GM12891 (cell line): ENCODE measurements at regions not wholly inside any gene's neighbourhood (a gene's known extent, or its start where the extent isn't known, plus 50 kb on each side); places are given as distances from the start of the nearest gene placed in this dataset.

Experiments used
- DNase-seq: peaks from one replicate; pipeline ENCODE4 v3.0.0; 2011; ENCODE audit warnings: low spot score; ENCODE audit not compliant: insufficient read length
- FAIRE-seq: peaks from 2 replicates; lab custom pipeline; 2011; peaks lifted over from hg19 to GRCh38; lab: Jason Lieb, UNC
- PAX5 ChIP-seq: IDR thresholded peaks from 2 replicates; pipeline ENCODE4 v1.6.1; 2011; ENCODE audit warnings: low read length, moderate library complexity, mild to moderate bottlenecking; ENCODE audit not compliant: insufficient read depth, severe bottlenecking
- POLR2A ChIP-seq: IDR thresholded peaks from 2 replicates; pipeline ENCODE4 v1.6.1; 2011; ENCODE audit warnings: low read depth, low read length, control low read depth
- POLR2AphosphoS5 ChIP-seq: IDR thresholded peaks from 2 replicates; pipeline ENCODE4 v1.6.1; 2011; ENCODE audit warnings: low read depth, low read length, control low read depth
- POU2F2 ChIP-seq: IDR thresholded peaks from 2 replicates; pipeline ENCODE4 v1.6.1; 2011; ENCODE audit warnings: low read depth, mild to moderate bottlenecking, control low read depth, low read length, moderate library complexity
- SPI1 ChIP-seq: IDR thresholded peaks from 2 replicates; pipeline ENCODE4 v1.6.1; 2011; ENCODE audit warnings: low read depth, low read length, control low read depth
- TAF1 ChIP-seq: IDR thresholded peaks from 2 replicates; pipeline ENCODE4 v1.6.1; 2011; ENCODE audit warnings: low read depth, low read length, control low read depth

DNA sequence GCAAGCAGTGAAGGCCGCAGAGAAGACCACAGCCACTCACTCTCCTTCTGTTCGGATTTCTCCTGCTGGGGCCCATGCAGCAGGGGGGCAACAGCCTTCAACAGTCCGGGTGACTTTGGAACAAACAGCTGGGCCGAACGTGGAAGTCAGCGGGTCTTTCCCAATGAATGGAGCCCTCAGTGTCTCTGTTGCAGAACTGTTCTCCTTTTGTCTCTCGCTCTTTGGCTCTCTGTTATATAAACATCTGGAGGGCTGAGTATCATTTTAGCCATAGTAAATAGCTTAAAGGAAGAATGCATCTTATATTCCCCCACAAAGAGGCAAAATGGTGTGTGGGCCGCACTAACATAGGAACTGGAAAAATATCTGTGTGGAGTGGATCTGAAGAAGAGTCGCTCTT, 136.7 kb upstream of the RALGAPA2 start:
- TF ChIP-seq POLR2A, result no peak
- no peak for TF ChIP-seq PAX5
- TF ChIP-seq TAF1, result no peak
- TF ChIP-seq POLR2AphosphoS5, result no peak
- TF ChIP-seq SPI1, result no peak
- TF ChIP-seq POU2F2, result no peak
- FAIRE-seq (no peak), DNase-seq (no peak)

GRCh38 chr20:20847814-20848213, 135.4 kb upstream of the RALGAPA2 start:
- no peak for FAIRE-seq
- TF ChIP-seq PAX5, result no peak
- TF ChIP-seq POU2F2, result no peak
- no peak for TF ChIP-seq SPI1
- TF ChIP-seq POLR2A, result no peak
- no peak for TF ChIP-seq POLR2AphosphoS5
- TF ChIP-seq TAF1, result no peak

DNA sequence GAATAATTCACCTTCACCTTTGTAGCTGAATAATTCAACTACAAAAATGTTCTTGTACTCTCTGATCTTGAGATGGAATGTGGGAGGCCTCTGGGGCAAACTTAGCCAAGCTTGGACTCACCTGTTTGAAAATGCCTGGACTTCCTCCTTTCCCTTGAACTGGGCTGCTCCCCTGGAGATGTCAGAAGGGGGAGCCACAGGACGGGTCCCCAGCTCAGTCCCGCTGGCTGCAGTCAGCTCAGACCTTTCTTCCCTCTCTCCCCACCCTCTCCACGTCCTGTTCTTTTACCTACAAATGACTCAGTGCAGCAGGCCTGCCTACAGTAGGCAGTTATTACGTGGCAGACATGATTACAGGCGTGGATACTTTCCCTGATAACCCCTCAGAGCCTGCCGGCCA, 131.5 kb upstream of the RALGAPA2 start:
- no peak for TF ChIP-seq POLR2AphosphoS5
- no peak for TF ChIP-seq SPI1
- no peak for TF ChIP-seq POU2F2
- FAIRE-seq, result no peak
- no peak for DNase-seq

More at GRCh38 chr20:20847814-20848213, 135.4 kb upstream of the RALGAPA2 start:
- no peak for DNase-seq

DNA sequence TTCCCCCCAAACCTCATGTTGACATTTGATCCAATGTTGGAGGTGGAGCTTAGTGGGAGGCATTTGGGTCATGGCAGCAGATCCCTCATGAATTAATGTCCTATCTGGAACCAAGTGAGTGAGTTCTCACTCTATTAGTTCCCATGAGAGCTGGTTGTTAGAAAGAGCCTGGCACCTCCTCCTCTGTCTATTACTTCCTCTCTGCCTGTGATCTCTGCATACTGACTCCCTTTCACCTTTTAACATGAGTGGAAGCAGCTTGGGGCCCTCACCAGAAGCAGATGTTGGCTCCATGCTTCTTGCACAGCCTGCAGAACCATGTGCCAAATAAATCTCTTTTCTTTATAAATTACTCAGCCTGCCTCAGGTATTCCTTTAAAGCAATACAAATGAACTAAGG, 127.3 kb upstream of the RALGAPA2 start:
- FAIRE-seq, result no peak
- TF ChIP-seq PAX5, result no peak
- TF ChIP-seq POLR2A, result no peak
- TF ChIP-seq POLR2AphosphoS5, result no peak
- no peak for TF ChIP-seq SPI1
- TF ChIP-seq TAF1, result no peak
- TF ChIP-seq POU2F2, result no peak
- DNase-seq, result no peak

DNA sequence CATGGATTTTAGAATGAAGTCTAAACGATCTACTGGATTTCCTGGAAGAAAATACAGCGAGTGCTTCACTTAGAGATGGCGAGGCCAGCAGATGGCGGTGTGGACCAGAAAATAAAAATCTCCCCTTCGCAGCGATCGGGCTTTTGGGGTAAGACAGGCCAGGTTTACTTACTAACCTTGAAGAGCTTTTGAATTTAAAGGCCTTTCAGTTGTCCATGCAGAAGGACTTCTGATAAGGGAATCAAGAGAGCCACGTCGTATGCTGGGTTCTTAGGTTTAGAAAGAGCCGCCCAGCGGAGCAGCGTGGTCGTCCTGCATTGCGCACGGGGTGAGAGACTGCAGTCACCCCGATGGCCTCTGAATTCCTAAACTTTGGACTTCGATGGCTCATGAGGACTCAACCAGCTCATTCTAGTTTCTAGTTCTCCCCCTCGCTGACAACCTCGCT, 125.2 kb upstream of the RALGAPA2 start:
- DNase-seq, result peak; percentile 28
- no peak for FAIRE-seq
- TF ChIP-seq TAF1, result no peak
- TF ChIP-seq POU2F2, result no peak
- TF ChIP-seq POLR2A, result no peak
- no peak for TF ChIP-seq PAX5
- TF ChIP-seq SPI1, result no peak
- TF ChIP-seq POLR2AphosphoS5, result no peak

DNA sequence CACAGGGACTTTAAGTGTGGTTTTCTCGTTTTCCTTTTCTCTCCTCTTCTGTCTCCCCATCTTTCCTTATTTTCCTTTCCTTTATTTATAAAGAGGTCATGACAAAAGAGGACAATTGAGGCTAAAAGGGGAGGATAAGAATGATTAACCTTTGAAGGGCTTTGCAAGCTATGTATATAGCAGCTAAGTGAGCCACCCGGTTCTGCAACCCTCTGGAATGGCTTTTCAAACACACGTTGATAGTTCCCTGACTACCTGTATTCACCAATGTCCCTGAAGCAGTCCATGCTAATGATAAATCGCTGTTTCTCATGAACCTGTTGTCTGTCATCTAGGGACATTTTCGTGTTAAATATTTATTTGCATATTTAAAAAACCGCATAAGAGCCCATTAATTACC, 124.4 kb upstream of the RALGAPA2 start:
- no peak for DNase-seq
- no peak for FAIRE-seq
- TF ChIP-seq TAF1 (no peak), SPI1 (no peak), POU2F2 (no peak), PAX5 (no peak), POLR2AphosphoS5 (no peak)

DNA sequence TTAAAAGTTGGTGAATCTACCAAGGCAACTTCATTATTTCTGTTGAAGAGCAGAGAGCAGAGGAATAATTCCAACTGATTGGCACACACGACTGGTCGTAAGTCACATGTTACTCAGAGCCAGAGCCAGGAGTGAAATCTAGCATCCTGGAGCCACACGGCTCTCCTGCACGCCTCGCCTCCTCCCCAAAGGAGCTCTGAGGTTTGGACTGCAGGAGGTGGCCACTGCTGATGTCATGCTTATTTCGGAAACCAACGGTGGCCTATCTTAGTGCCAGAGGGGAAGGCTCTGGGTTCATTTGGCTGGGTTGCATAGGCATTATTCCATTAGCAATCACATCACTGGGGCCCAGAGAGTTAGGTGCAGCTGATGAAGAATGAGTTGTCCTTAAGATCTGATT, 123.5 kb upstream of the RALGAPA2 start:
- DNase-seq (no peak), FAIRE-seq (no peak)
- TF ChIP-seq POU2F2 (no peak), SPI1 (no peak), PAX5 (no peak), TAF1 (no peak), POLR2AphosphoS5 (no peak), POLR2A (no peak)

- TF ChIP-seq POLR2AphosphoS5 (no peak), SPI1 (no peak), POU2F2 (no peak), POLR2A (no peak), PAX5 (no peak)
- FAIRE-seq (no peak), DNase-seq (no peak)
These were observed 121.6 kb upstream of the RALGAPA2 start for GRCh38 chr20:20834008-20834407.

- TF ChIP-seq POU2F2, result no peak
- FAIRE-seq (no peak), DNase-seq (no peak)
These were observed 120.3 kb upstream of the RALGAPA2 start for GRCh38 chr20:20832715-20833114.

- no peak for DNase-seq
- no peak for TF ChIP-seq POLR2AphosphoS5
- no peak for TF ChIP-seq POLR2A
- TF ChIP-seq SPI1, result no peak
- no peak for TF ChIP-seq PAX5
- no peak for TF ChIP-seq POU2F2
- no peak for TF ChIP-seq TAF1
- no peak for FAIRE-seq
These were observed 119.3 kb upstream of the RALGAPA2 start for GRCh38 chr20:20831794-20832193.
